HEK293T (cell line): ENCODE measurements at regions not wholly inside any gene's neighbourhood (a gene's known extent, or its start where the extent isn't known, plus 50 kb on each side); places are given as distances from the start of the nearest gene placed in this dataset.

Experiments used
- CTCF ChIA-PET: fragments of 350-600 bp; formaldehyde crosslinking; extraction: SDS; loops from one replicate; lab custom pipeline; 2021; ENCODE audit warnings: antibody characterized with exemption, inconsistent platforms; lab: Yijun Ruan, JAX
- POLR2A ChIA-PET: fragments of 350-600 bp; formaldehyde crosslinking; extraction: SDS; loops from one replicate; lab custom pipeline; 2020; ENCODE audit warnings: antibody characterized with exemption, inconsistent platforms; lab: Yijun Ruan, JAX
- DNase-seq: peaks from one replicate; pipeline ENCODE4 v3.0.0; 2012; ENCODE audit warnings: mixed read lengths; ENCODE audit errors: extremely low spot score
- ARNT ChIP-seq: fragments of 450-650 bp; IDR thresholded peaks from 2 replicates; pipeline ENCODE4 v1.6.1; 2017; ENCODE audit warnings: mild to moderate bottlenecking
- BHLHE40 ChIP-seq: fragments of 450-650 bp; IDR thresholded peaks from 2 replicates; pipeline ENCODE4 v1.6.1; 2016; ENCODE audit warnings: mild to moderate bottlenecking, moderate library complexity, borderline replicate concordance
- CTBP1 ChIP-seq: fragments of 450-650 bp; IDR thresholded peaks from 2 replicates; pipeline ENCODE4 v1.6.1; 2016; ENCODE audit warnings: borderline replicate concordance
- ELF4 ChIP-seq: fragments of 450-650 bp; IDR thresholded peaks from 2 replicates; pipeline ENCODE4 v1.6.1; 2017; ENCODE audit warnings: antibody characterized with exemption
- FOXA1 ChIP-seq: fragments of 450-650 bp; IDR thresholded peaks from 2 replicates; pipeline ENCODE4 v1.6.1; 2016; ENCODE audit warnings: mild to moderate bottlenecking
- FOXK2 ChIP-seq: fragments of 450-650 bp; IDR thresholded peaks from 2 replicates; pipeline ENCODE4 v1.6.1; 2016; ENCODE audit warnings: mild to moderate bottlenecking
- FOXM1 ChIP-seq: fragments of 450-650 bp; IDR thresholded peaks from 2 replicates; pipeline ENCODE4 v1.6.1; 2017; ENCODE audit warnings: mild to moderate bottlenecking, borderline replicate concordance
- HDGF ChIP-seq: fragments of 450-650 bp; IDR thresholded peaks from 2 replicates; pipeline ENCODE4 v1.6.1; 2017; ENCODE audit warnings: antibody characterized with exemption, borderline replicate concordance
- L3MBTL2 ChIP-seq: fragments of 450-650 bp; conservative IDR thresholded peaks from 2 replicates; pipeline ENCODE4 v1.6.1; 2016; ENCODE audit warnings: mild to moderate bottlenecking
- LEF1 ChIP-seq: fragments of 450-650 bp; IDR thresholded peaks from 2 replicates; pipeline ENCODE4 v1.6.1; 2017; ENCODE audit warnings: mild to moderate bottlenecking, borderline replicate concordance
- NFRKB ChIP-seq: fragments of 450-650 bp; IDR thresholded peaks from 2 replicates; pipeline ENCODE4 v1.6.1; 2016; ENCODE audit warnings: mild to moderate bottlenecking, moderate library complexity
- PKNOX1 ChIP-seq: fragments of 450-650 bp; IDR thresholded peaks from 2 replicates; pipeline ENCODE4 v1.6.1; 2016
- SP1 ChIP-seq: fragments of 450-650 bp; IDR thresholded peaks from 2 replicates; pipeline ENCODE4 v1.6.1; 2017
- SUZ12 ChIP-seq: fragments of 450-650 bp; IDR thresholded peaks from 2 replicates; pipeline ENCODE4 v1.6.1; 2016; ENCODE audit warnings: mild to moderate bottlenecking
- TARDBP ChIP-seq: fragments of 450-650 bp; IDR thresholded peaks from 2 replicates; pipeline ENCODE4 v1.6.1; 2016
- ZNF384 ChIP-seq: fragments of 450-650 bp; IDR thresholded peaks from 2 replicates; pipeline ENCODE4 v1.6.1; 2016

- TF ChIP-seq LEF1, result no peak
- no peak for TF ChIP-seq ZNF384
- TF ChIP-seq FOXM1, result no peak
- no peak for TF ChIP-seq CTBP1
- TF ChIP-seq L3MBTL2, result no peak
- no peak for TF ChIP-seq BHLHE40
- TF ChIP-seq TARDBP, result no peak
- no peak for TF ChIP-seq PKNOX1
- TF ChIP-seq ELF4, result no peak
- no peak for TF ChIP-seq NFRKB
- no peak for TF ChIP-seq HDGF
- no peak for TF ChIP-seq FOXK2
- TF ChIP-seq SP1, result no peak
- POLR2A ChIA-PET, result no interaction called here
- DNase-seq, result no peak
- CTCF ChIA-PET, result no interaction called here
These were observed 85.3 kb downstream of the ZNF518B start for GRCh38 chr4:10371869-10372471.

DNA sequence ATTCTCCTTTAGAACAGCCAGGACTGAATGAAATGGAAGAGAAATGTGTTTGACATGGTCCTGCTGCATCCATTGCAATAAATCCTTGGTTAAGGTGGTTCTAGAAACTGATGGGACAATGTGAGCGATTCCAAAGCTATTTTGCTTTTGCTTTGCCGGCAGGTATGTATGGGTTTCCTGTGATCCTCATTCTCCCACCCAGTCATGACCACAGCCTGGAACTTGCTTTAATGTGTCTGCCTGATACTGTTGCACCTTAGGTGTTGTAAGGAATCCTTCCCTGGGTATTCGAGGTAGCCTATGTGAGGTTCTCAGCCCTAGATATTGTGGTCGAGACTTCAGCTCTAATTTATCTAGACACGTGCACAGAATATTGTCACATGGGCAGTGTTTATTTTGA, 86.1 kb downstream of the ZNF518B start:
- DNase-seq, result no peak
- TF ChIP-seq L3MBTL2 (no peak), HDGF (no peak), TARDBP (no peak), FOXA1 (no peak), SP1 (no peak), FOXM1 (no peak), BHLHE40 (no peak)
- POLR2A ChIA-PET, result no interaction called here
- CTCF ChIA-PET, result no interaction called here

GRCh38 chr4:10369517-10369916, 87.7 kb downstream of the ZNF518B start:
- TF ChIP-seq ARNT (no peak), CTBP1 (no peak), HDGF (no peak), ZNF384 (no peak), ELF4 (no peak), L3MBTL2 (no peak), FOXK2 (no peak), NFRKB (no peak), FOXA1 (no peak), TARDBP (no peak), BHLHE40 (no peak)

DNA sequence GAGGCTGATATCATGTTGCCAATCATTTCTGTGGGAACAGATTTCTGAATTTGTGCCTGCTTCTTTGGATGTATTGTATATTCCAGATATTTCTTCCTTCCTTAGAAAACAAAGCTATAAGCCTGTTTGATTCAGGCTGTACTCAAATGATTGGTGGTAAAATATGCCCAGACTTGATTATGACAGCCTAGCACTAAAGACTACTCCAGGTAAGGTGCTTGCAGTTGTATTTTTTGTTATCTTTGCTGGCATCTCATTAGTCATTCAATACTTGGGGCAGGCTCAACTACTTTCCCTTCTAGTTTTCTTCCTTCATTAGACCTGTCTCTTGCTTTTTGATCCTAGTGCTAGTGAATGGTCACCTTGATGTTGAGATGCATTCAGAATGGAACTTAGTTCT, 90.6 kb downstream of the ZNF518B start:
- TF ChIP-seq FOXA1, result no peak
- TF ChIP-seq L3MBTL2, result no peak
- TF ChIP-seq ZNF384, result no peak
- TF ChIP-seq HDGF, result no peak
- no peak for TF ChIP-seq FOXK2
- no peak for TF ChIP-seq TARDBP
- TF ChIP-seq SUZ12, result no peak
- no peak for TF ChIP-seq SP1
- TF ChIP-seq BHLHE40, result no peak
- ChIA-PET CTCF (no interaction called here), POLR2A (no interaction called here)
- DNase-seq, result no peak

More at GRCh38 chr4:10369517-10369916, 87.7 kb downstream of the ZNF518B start:
- DNase-seq, result no peak
- ChIA-PET POLR2A (no interaction called here), CTCF (no interaction called here)

DNA sequence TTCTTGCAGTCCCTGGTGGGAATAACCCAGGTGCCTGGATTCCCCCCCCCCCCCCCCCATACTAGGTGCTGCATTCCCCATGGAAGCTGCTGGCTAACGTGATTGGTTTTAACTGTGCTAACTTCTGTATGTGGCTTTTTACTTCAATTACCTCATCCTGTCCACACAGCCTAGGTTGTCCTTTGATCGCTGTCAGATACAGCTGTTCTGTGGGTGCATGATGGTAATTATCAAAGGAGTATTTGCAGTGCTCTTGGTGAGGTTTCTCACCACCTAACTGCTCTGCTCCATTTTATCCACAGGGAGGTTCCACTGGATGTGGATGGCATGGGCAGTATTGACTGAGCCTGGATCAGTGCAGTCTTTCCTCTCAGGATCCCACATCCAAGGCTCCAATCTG, 93.0 kb downstream of the ZNF518B start:
- no peak for DNase-seq
- ChIA-PET CTCF (no interaction called here), POLR2A (no interaction called here)
- TF ChIP-seq SUZ12 (no peak), FOXM1 (no peak), BHLHE40 (no peak), LEF1 (no peak), ARNT (no peak), FOXK2 (no peak), TARDBP (no peak), HDGF (no peak), CTBP1 (no peak), ELF4 (no peak), FOXA1 (no peak), L3MBTL2 (no peak), NFRKB (no peak), ZNF384 (no peak)

DNA sequence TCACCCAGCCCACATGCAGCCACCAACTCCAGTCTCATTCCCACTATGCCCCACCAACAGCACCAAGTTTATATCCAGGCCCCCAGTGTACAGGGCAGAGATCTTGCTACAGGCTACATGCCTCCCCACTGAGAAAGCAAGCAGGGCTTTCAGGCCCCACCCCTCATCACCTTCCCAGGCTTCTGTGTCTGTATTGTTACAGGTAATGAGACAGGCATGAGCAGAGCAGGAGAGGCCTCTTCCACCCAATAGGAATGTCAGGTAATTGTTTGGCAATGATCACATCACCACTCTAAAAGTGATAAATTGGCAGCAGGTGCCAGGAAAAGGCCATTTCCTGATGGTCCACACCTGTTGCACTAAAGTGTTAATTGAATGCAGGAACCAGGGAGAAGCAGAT, 102.5 kb downstream of the ZNF518B start:
- TF ChIP-seq HDGF (no peak), BHLHE40 (no peak), CTBP1 (no peak), ELF4 (no peak), SP1 (no peak), NFRKB (no peak), PKNOX1 (no peak), ZNF384 (no peak)
- CTCF ChIA-PET, result no interaction called here
- POLR2A ChIA-PET, result no interaction called here
- DNase-seq, result no peak

- ChIA-PET CTCF (no interaction called here), POLR2A (no interaction called here)
- no peak for DNase-seq
- TF ChIP-seq FOXK2 (no peak), PKNOX1 (no peak), LEF1 (no peak), TARDBP (no peak), BHLHE40 (no peak), FOXA1 (no peak), ARNT (no peak), NFRKB (no peak), SUZ12 (no peak), CTBP1 (no peak), HDGF (no peak), L3MBTL2 (no peak), FOXM1 (no peak), ELF4 (no peak), SP1 (no peak), ZNF384 (no peak)
These were observed 103.0 kb downstream of the ZNF518B start for GRCh38 chr4:10354225-10354624.
